Astrocyte of the hippocampus (primary cell): ENCODE measurements at regions not wholly inside any gene's neighbourhood (a gene's known extent, or its start where the extent isn't known, plus 50 kb on each side); places are given as distances from the start of the nearest gene placed in this dataset.
A peak's percentile ranks its signal among the peaks of the same experiment; 100 is the strongest.

Source experiments
- DNase-seq: peaks from one replicate; pipeline ENCODE4 v3.0.0; 2011; ENCODE audit warnings: low read depth, low spot score

- no peak for DNase-seq
Measured at GRCh38 chr9:110140276-110140675, 67.7 kb downstream of the C9orf152 start.

DNA sequence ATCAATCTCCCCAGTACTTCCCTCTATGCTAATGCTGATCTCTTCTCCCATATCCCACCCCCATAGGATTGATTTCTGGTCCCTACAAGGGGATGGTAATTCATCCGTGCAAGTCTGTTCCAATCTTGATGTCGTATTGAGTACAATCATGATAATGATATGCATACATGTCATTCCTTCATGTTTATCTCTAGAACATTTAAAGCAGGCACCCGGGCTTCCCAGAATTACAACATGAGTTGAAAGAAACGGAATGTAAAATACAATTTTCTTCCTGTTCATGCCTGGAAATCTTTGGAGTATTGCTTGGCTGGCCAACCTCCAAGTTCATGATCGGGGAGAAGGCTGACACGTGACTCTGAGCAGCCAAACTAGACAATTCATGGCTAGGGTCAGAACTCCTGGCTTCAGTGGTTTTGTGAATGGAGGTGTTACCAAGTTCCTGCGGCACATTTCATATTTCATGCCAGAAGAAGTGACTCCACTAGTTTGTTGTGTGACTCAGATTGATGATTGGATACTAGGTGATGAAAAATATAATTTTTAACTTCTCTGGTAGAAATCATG, 66.6 kb downstream of the C9orf152 start:
- peak; percentile 88 for DNase-seq

DNA sequence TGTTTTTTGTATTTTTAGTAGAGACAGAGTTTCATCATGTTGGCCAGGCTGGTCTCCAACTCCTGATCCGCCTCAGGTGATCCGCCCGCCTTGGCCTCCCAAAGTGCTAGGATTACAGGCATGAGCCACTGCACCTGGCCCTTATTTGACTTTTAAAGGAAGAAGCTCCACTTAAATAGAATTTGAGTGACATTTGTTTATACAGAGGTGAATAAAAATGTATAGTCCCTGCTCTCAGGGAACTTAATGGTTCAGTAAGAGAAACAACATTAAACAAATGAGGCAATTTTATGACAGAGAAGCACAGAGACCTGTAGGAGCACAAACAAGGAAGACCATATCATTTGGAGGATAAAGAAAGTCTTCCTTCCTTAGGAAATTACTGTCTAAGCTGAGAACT, 65.7 kb downstream of the C9orf152 start:
- no peak for DNase-seq

DNA sequence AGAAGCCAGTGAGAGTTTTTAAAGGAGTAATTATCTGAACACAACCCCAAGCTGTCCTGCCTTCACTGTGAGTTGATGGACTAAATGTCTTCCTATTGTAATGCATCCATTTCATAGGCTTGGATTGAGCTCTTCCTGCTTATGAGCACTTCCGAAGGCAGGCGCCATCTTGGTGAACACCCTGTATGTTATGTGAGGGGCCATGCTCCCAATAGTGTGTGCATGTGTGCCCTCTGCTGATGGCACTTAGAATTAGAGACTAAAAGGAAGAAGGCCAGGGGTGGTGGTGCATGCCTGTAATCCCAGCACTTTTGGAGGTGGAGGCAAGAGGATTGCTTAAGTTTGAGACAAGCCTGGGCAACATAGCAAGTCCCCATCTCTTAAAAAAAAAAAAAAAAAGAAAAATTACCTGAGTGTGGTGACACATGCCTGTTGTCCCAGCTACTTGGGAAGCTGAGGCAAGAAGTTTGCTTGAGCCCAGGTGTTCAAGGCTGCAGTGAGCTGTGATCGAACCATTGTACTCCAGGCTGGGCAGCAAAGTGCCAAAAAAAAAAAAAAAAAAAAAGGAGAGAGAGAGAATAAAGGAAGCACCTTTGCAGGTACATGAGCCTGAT, 65.0 kb downstream of the C9orf152 start:
- no peak for DNase-seq

- no peak for DNase-seq
Measured at GRCh38 chr9:110143485-110143884, 64.5 kb downstream of the C9orf152 start.

DNA sequence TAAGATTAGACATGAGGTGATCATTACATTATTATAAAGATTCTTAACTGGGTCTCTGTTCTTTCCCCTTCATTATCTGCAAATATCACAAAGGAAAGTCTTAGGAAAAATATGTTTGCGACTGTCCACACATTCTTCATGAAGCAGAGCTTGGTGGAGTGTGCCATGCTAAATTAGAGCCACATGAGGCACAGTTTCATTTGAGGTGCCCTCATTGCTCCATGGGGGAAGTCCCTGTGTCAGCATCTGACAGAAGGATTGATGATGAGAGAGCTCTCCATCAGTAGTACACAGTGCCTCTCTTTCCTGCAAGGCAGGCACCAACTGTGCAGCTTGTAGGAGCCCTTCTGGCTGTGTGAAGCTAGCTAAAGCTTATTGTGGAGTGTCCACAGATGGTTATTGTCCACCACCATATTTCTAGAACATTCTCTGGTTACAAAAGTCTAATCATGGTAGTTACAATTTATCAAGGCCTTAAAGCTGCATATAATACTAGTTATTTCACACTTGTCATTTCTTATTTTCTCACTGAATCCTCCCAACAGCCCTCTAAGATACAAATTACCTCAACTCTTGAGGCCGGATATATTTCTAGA, 63.9 kb downstream of the C9orf152 start:
- no peak for DNase-seq

GRCh38 chr9:110146373-110146772, 61.6 kb downstream of the C9orf152 start:
- DNase-seq = peak; percentile 38

DNA sequence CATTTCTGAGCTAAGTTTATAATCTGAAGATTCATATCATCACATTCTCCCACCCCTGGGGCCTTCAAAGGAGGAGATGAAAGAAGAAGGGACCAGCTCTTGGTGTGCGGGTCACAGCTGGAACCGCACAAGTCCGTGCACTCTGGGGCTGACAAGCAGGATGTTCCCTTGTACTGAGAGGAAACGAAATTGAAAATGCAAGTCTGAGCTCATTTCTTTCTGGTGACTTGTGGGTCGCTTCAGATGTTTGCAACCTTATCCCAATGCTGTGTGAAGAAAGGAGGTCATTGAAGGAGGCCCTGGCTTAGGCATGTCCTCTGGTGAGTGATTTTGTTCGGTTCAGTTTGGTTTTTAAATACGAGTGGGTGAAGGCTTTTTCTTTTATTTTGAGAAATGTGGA, 59.6 kb downstream of the C9orf152 start:
- DNase-seq = no peak

DNA sequence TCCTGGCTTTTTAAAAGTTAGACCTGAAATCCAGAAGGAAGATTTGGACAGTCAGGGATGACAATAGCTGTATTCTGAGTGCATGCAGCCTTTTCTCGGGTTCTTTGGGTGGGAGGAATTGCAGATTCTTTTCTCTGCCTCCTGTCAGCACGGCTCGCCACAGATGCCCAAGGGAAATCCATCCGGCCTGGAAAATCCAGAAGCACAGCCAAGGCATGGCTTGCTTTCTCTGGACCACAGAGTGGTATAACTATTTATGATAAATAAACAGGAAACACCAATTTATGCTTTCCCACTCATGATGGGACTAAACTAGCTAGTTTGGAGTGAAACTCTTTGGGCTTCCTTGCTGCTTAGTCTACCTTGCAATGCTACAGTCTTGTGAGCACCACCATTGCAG, 59.1 kb downstream of the C9orf152 start:
- no peak for DNase-seq
